HG03565 (cell line): ENCODE measurements at regions not wholly inside any gene's neighbourhood (a gene's known extent, or its start where the extent isn't known, plus 50 kb on each side); places are given as distances from the start of the nearest gene placed in this dataset.

Source experiments
- ATAC-seq: cut with Tn5 transposase; IDR thresholded peaks from one replicate; pipeline ENCODE4 v1.9.1; 2021; ENCODE audit warnings: mild to moderate bottlenecking, moderate library complexity; ENCODE audit not compliant: unreplicated experiment

GRCh38 chr18:10298346-10298745, 156.1 kb upstream of the APCDD1 start:
- ATAC-seq = no peak

DNA sequence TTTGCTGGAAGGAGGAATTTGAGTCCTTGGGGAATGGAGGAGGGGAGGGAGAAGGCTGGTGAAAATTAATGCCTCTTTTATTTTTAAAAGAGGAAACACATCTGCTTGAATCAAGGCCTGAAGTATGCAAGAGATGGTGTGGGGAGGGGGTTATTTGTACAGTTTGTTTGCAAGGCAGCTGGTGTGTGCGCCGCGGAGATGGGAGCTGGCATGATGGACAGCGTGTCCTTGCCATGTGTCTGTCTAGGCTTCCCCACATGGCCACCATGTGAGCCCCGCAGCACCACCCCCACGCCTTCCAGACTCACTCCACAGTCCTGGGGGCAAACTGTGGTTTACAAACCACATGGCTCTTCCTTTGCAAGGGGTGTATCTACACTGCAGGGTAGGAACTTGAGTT, 154.8 kb upstream of the APCDD1 start:
- no peak for ATAC-seq

- ATAC-seq = no peak
Measured at GRCh38 chr18:10300739-10301138, 153.7 kb upstream of the APCDD1 start.

- no peak for ATAC-seq
Measured at GRCh38 chr18:10301831-10302483, 152.5 kb upstream of the APCDD1 start.

DNA sequence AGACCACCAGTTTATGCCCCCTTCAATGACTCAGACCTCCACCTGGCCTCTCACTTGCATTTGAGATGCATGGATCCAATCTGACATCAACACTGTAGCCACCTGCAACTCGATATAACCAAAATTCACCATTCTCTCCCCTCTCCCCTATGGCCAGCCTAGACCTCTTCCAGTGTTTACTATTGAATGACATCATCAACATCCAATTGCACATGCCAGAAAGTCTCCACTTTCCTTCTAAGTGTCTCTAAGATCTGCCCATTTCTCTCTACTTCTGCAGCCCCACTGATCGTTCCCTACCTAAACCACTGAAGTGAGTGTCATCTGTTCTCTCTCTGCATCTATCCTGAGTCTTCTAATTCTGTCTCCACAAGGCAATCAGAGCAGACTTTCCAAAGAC, 151.3 kb upstream of the APCDD1 start:
- no peak for ATAC-seq

- ATAC-seq = no peak
Measured at GRCh38 chr18:10304853-10305252, 149.6 kb upstream of the APCDD1 start.

DNA sequence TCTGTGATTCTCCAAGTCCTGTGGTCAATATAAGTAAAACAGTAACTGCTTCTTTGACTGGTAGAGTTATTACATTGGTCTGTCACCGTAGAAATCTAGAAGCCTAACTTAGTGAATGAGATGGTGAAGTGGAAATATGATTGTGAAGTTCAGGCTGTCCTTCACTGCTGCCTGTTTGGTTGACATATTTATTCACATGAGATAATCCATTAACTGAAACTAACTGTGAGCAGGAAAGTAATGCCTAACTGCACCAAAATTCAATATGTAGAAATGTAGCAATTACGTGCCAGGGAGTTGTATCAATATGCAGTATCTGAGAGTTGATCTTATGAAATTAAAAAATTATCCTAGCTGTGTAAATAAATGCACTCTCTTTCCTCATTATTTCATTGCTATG, 147.7 kb upstream of the APCDD1 start:
- no peak for ATAC-seq

GRCh38 chr18:10308154-10308553, 146.3 kb upstream of the APCDD1 start:
- ATAC-seq = no peak

DNA sequence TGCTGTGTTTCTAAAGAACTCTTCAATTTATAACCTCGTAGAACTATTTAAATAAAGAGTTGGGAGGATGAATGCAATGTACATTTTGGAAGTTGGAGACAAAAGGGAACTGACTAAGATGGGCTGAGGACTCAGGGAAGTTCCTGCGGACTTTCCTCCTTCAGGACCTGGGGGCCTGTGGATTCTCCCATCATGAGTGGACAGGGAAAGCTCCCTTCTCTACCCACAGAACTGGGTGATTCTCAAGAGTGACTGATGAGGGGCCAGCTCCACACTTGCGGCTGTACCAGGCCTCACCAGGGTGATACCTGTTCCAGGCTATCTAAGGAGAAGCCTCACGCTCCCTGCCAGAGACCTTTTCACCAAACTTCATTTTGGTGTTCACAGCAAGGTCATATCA, 143.8 kb upstream of the APCDD1 start:
- ATAC-seq = no peak

DNA sequence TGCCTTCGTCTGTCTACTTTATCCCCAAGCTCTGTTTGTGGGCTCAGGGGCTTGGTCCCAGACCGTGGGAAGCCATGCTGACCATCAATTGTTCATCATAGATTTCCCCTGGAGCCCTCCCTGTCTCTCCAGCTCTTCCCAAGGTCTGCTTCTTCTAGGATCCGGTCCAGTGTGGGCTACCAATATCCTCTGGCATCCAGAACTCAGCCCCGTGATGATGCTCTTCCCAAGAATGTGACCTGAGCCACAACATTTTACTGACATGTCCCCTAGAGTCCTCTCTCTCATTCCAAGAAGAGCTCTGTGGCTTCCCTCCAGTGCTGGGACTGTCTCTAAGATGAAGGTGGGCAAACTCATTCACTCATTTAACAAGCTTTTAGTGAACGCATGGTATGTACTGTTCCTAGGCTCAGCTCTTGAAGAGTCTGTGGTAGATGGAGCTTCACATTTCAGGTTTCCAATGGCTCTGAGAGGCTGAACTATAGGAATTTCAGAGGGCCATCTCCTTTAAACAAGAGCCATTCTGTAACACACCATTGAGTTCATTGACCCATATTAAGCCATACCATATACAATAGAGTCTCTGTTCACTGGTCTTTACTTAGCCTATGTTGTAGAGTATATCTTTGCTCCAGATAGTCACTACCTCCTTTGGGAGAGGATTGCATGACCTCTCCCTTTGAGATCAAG, 142.0 kb upstream of the APCDD1 start:
- no peak for ATAC-seq

- no peak for ATAC-seq
Measured at GRCh38 chr18:10313016-10313342, 141.5 kb upstream of the APCDD1 start.

- no peak for ATAC-seq
Measured at GRCh38 chr18:10314066-10314465, 140.4 kb upstream of the APCDD1 start.

DNA sequence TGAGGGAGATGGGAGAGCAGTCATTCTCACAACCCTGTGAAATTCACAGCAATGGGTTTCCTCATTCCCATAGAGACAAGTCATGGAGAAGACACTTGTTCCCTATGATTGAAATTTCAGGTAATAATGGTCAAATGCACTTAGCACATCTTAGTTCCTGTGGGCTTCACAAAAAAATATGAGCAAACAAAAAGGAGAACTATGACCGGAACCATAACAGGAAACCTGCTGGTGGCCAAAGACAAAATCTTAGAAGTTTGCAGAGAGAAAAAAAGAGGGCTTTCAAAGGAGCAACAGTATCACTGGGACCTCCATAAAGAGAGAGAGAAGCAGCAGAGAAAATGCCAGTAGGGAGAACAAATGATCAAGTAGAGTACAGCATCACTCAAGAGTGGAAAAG, 138.9 kb upstream of the APCDD1 start:
- ATAC-seq = no peak

DNA sequence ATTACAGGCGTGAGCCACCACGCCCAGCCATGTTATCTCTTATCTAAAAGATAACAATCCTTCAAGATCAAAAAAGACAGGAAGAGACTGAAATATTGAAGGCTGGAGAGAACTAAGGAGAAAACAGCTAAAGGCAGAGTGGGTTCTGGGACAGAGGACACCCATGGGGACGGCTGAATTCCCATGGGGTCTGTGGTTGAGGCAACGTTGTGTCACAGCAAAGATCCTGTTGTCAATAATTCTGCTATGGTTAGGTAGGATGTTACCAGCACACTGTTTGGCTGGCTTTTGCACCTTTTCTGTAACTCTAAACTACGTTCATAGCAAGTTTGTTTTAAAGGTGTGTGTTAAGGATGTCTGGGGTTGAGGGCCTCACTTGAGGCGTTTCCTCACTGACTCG, 137.7 kb upstream of the APCDD1 start:
- no peak for ATAC-seq

- ATAC-seq = no peak
Measured at GRCh38 chr18:10317864-10318690, 136.4 kb upstream of the APCDD1 start.

- ATAC-seq = no peak
Measured at GRCh38 chr18:10318691-10318970, 135.8 kb upstream of the APCDD1 start.

DNA sequence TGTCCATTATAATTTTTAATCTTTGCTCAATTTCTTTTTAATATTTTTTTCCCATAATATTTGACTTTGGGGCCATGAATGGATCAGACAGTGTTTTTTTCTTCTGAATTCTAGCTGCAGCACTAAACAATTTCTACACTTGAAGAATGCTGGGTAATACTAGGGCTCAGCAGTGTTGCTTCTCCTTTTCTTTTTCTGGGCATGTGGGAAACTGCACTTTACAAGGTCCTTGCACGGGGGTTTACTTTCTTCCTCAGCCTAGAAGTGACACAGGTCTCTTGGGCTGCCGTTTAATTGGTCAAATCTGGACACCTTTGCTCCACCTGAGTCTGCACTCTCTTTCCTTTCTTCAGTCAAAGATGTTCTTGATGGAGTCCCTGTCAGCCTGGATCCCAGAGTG, 135.4 kb upstream of the APCDD1 start:
- ATAC-seq = no peak

GRCh38 chr18:10319914-10320600, 134.4 kb upstream of the APCDD1 start:
- no peak for ATAC-seq

DNA sequence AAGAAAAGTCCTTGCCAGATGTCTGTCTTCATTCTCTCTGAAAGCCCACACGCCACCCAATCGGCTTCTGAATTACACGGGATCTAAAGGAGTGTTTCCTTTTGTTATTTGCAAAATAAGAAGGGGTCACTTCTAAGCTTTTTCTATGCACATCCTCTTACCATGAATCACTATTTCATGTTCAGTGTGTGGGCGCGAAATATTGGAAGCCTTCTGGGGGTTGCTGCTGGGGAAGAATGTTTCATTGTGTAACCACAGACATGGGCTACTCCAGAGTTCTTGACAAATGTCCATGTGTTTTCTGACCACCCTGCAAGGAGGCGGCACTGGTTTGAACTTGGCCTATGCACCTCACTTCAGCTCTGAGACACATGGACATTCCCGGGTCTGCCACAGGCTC, 133.6 kb upstream of the APCDD1 start:
- no peak for ATAC-seq

DNA sequence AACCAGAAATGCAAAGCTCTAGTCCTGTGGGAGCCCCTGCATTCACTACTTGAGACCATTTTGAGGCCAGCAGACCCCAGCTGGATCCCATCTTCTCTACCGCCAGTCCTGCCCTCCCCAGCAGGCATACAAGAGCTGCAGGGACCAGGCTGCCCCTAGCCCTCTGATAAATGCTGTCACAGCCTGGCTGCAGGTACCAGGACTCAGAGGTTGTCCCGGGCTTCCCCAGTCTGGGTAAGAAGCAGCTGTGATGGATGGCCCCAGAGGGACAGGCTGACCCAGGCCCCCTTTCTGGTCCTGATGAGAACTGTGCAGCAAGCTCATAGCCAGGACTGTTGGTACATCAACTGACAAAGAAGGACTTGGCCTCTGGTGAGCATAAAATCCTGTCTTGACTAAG, 132.9 kb upstream of the APCDD1 start:
- no peak for ATAC-seq

DNA sequence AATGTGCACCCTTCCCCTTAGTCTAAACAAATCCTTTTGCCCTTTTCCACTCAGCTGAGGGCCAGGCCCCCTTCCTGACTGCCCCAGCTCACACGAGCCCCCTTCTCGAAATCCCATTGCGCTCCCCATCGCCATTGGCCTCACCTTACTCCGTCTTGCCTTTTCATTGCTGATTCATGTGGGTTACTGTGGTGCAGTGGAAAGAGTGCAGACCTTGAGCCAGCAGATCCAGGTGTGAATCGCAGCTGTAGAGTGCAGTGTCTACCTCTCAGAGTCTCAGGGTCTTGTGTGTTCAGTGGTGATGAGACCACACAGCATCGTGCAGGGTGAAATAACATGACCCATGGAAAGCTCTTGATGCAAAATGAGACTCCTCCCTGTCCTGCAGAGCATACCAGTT, 132.4 kb upstream of the APCDD1 start:
- no peak for ATAC-seq

GRCh38 chr18:10322435-10322834, 132.0 kb upstream of the APCDD1 start:
- no peak for ATAC-seq
